LNCAP (cell line): ENCODE measurements at regions not wholly inside any gene's neighbourhood (a gene's known extent, or its start where the extent isn't known, plus 50 kb on each side); places are given as distances from the start of the nearest gene placed in this dataset.

Experiments used
- TF ChIP-seq, protein P1 (sequence below): fragments of 450-650 bp; IDR thresholded peaks from 2 replicates; pipeline ENCODE4 v1.5.1; 2017; ENCODE audit warnings: mild to moderate bottlenecking

DNA sequence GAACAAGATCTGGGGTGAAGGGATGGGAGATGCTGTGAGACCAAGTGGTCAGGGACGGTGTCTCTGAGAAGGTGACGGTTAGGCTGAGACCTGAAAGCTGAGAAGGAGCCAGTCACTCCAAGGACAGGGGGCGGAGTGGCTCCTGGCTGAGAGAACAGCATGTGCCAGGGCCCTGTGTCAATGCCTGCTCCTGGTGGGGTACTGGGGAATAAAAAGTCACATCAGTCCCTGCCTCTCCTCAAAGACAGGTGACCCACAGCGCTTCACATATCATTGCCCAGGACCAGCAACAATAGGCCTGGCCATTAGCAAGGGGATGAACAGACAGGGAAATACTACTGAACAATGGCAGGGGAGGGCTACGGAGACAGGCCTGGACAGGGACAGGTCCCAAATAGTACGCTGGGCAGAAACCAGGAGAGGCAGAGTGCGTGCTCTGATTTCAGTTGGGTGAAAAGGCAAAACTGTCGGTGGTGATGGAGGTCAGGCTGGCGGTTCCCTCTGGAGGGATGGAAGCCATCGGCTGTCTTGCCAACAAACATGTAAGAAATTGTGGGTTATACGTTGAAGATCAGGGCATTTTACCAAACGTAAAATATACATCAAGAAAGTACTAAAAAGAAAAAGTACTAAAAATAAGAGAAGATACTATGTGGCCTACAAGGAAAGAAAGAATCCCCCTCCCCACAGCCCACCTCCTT, 64.3 kb downstream of the C9orf50 start:
- TF ChIP-seq, protein P1, sequence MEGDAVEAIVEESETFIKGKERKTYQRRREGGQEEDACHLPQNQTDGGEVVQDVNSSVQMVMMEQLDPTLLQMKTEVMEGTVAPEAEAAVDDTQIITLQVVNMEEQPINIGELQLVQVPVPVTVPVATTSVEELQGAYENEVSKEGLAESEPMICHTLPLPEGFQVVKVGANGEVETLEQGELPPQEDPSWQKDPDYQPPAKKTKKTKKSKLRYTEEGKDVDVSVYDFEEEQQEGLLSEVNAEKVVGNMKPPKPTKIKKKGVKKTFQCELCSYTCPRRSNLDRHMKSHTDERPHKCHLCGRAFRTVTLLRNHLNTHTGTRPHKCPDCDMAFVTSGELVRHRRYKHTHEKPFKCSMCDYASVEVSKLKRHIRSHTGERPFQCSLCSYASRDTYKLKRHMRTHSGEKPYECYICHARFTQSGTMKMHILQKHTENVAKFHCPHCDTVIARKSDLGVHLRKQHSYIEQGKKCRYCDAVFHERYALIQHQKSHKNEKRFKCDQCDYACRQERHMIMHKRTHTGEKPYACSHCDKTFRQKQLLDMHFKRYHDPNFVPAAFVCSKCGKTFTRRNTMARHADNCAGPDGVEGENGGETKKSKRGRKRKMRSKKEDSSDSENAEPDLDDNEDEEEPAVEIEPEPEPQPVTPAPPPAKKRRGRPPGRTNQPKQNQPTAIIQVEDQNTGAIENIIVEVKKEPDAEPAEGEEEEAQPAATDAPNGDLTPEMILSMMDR, result no peak

DNA sequence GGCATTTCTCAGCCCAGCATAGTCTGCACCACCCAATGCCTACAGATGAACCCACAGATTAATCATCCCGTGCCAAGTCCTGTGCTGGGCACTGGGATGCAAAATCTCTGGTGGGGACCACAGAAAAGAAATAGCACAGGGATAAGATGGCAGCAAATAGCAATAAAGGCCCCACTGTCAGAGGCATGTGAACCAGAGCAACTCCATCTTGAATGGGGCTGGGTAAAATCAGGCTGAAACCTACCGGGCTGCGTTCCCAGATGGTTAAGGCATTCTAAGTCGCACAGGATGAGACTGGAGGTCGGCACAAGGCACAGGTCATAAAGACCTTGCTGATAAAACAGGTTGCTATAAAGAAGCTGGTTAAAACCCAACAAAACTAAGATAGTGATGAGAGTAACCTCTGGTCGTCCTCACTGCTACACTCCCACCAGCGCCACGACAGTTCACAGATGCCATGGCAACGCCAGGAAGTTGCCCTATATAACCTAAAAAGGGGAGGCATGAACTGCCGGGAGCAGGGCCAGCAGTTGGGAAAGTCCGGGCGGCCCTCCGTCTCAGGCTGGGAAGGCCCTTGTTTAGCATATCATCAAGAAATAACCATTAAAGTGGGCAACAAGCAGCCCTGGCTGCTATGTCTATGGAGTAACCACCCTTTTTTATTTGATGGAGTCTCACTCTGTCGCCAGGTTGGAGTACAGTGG, 65.2 kb downstream of the C9orf50 start:
- TF ChIP-seq, protein P1, result no peak

DNA sequence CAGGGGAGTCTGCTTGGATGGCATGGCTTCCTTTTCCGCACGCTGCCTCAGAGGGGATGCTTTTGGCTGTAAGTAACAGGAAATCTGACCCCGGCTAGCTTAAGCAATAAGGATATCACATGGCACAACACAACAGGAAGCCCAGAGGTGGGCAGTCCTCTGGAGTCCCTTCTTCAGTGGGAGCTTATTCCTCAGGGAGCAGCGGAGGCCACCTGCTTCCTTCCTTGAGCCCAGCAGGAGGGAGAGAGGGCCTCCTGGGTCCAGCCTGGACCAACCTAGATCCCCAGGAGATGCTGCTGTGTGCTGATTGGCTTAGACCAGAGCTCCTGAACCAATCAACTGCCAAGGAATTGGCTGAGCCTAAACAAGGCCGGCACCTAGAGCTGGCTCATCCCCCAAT, 66.3 kb downstream of the C9orf50 start:
- TF ChIP-seq, protein P1, result no peak

DNA sequence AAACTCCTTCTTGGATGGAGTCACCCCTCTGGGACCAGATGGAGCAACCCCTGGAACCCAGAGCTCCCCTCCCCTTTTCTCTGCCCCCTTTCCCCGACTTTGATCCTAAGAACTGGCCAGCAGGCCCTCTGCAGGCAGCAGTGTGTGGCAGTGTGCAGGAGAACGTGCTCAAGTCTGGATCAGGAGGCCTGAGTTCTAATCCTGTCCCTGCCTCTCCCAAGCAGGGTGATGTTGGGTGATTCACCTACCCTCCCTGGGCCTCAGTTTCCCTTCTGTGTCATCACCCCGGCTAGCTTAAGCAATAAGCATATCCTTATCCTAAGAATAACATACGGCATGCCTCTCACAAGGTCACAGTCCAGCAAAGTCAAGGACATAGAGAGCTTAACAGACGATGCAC, 67.6 kb downstream of the C9orf50 start:
- TF ChIP-seq, protein P1, result no peak

DNA sequence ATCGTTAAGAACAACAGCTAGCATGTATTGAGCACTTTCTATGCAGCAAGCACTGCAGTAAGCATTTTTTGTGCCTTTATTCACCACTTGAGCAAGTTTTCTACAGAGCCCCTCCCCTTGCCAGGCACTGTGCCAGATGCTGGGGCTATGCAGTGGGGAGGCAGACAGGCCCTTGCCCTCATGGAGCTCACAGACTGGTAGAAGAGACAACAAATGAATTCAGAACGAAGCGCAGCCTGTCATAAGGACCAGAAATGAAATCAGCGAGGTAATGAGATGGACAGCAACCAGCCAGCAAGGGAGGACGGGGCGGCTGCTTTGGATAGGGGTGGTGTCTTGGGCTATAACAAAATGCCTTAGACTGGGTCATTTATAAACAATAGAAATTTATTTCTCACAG, 68.8 kb downstream of the C9orf50 start:
- TF ChIP-seq, protein P1, result no peak

DNA sequence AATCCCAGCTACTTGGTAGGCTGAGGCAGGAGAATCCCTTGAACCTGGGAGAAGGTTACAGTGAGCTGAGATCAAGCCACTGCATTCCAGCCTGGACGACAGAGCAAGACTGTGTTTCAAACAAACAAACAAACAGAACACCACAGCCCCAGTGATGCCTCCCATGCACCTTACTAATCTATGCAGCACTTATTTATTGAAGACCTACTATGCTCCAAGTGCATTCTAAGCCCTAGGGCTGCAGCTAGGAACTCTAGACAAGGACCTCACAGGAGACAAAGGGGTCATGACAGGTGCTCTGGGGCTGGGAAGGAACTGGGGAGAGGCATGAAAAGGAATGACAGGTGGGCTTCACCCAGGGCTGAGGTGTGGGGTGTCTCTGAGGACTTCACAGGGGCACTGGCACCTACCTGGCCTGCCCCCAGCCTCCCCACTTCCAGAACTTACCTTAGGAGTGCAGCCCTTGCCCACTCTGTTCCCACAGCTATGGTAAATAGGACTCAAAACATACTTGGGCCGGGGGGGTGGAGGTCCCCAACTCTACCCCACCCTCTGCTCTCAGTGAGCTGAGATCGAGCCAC, 69.4 kb downstream of the C9orf50 start:
- TF ChIP-seq, protein P1, result no peak

DNA sequence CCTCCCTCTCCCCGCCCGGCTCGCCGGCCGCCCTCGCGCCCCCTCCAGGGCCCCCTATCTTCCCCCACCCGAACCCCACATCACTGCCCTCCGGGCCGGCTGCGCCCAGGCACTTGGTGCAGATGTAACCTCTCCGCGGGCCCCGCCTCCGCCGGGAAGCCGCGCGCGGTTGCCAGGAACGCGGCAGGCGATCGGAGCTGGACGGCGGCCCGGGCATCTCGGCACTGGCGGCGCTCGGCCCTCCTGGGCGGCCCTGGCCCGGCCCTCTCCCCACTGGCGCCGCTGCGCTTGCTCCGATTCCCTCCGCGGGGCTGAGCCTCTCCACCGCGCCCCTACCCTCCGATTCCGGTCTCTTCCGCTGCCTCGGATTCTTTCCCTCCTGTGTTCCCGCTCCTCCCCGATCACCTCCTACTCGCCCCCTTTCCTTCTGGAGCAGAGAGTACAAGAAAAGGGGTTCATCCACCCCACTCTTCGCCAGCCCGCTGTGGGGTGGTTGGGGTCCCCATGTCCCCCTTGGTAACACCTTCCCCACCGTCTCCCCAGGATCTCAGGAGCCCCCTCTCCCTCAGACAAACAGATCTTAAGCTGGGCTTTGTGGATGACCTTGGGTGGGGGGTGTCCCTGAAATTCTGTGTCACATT, 70.6 kb downstream of the C9orf50 start:
- TF ChIP-seq, protein P1, result no peak
